ENCODE measurements at regions not wholly inside any gene's neighbourhood (a gene's known extent, or its start where the extent isn't known, plus 50 kb on each side); places are given as distances from the start of the nearest gene placed in this dataset.

DNA sequence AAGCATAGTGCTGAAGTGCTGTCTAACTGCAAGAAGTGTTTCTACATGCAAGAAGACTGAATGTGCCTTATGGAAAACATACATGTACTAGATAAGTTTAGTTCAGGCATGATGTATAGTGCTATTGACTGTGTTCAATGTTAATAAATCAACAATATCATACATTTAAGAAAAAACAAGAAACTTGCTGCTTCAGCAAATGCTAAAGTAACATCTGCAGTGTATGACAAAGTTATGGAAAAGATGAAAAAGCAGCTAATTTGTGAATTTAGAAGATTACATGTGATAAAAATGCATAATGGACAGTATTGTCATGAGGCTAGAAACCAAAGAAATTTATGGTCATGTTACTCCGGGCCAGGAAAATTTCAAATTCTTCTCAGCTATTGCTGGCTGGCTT, 174.9 kb upstream of the SPTLC3 start (continued):
- TF ChIP-seq POLR2AphosphoS5 (IDR thresholded peaks at IDR 0.05; ENCODE audit: low read depth, low read length): no peak

Measured in H1 (cell line).